SU-DHL-6 (cell line): ENCODE measurements at regions not wholly inside any gene's neighbourhood (a gene's known extent, or its start where the extent isn't known, plus 50 kb on each side); places are given as distances from the start of the nearest gene placed in this dataset.
A peak's percentile ranks its signal among the peaks of the same experiment; 100 is the strongest.

Experiments used
- H2AFZ ChIP-seq: fragments of 200-600 bp; sonication (generic); 2 replicates; pipeline ENCODE4 v1.6.1; 2014; ENCODE audit warnings: low read depth, mild to moderate bottlenecking, moderate library complexity, mixed read lengths, antibody characterized with exemption, low read length; ENCODE audit not compliant: severe bottlenecking
- H3F3A ChIP-seq: fragments of 200-600 bp; shearing (Covaris generic); 2 replicates; pipeline ENCODE4 v1.6.0; 2016; ENCODE audit warnings: antibody characterized with exemption, mild to moderate bottlenecking; ENCODE audit not compliant: insufficient read depth
- H3K27ac ChIP-seq: fragments of 200-600 bp; sonication (generic); 2 replicates; pipeline ENCODE4 v1.5.1; 2016; ENCODE audit warnings: low read depth, mild to moderate bottlenecking, low read length, moderate library complexity, mixed read lengths
- H3K27me3 ChIP-seq: fragments of 200-600 bp; sonication (generic), shearing (Covaris generic); 2 replicates; pipeline ENCODE4 v1.6.0; 2014; ENCODE audit warnings: mild to moderate bottlenecking, low read length
- H3K36me3 ChIP-seq: fragments of 200-600 bp; sonication (generic); 2 replicates; pipeline ENCODE4 v1.6.1; 2014; ENCODE audit warnings: mild to moderate bottlenecking, low read length, mixed read lengths
- H3K4me2 ChIP-seq: fragments of 300-600, 200-600 bp; shearing (Covaris generic), sonication (generic); 2 replicates; pipeline ENCODE4 v1.6.0; 2014; ENCODE audit warnings: low read length, low read depth, mild to moderate bottlenecking; ENCODE audit not compliant: poor library complexity, severe bottlenecking
- H3K4me3 ChIP-seq: fragments of 200-600 bp; sonication (generic); 2 replicates; pipeline ENCODE4 v1.5.1; 2014; ENCODE audit warnings: antibody characterized with exemption, low read length, mild to moderate bottlenecking, mixed read lengths; ENCODE audit not compliant: insufficient read depth, poor library complexity, severe bottlenecking
- H3K79me2 ChIP-seq: fragments of 200-600 bp; sonication (generic); 2 replicates; pipeline ENCODE4 v1.6.1; 2014; ENCODE audit warnings: mild to moderate bottlenecking, low read length, moderate library complexity; ENCODE audit not compliant: insufficient read depth
- H3K9ac ChIP-seq: fragments of 200-600 bp; sonication (generic); 2 replicates; pipeline ENCODE4 v1.7.0; 2014; ENCODE audit warnings: mild to moderate bottlenecking, low read length
- H3K9me2 ChIP-seq: fragments of 200-600 bp; sonication (generic); replicated peaks from 2 replicates; pipeline ENCODE4 v1.6.1; 2014; ENCODE audit warnings: low read length; ENCODE audit not compliant: insufficient read depth
- H3K9me3 ChIP-seq: fragments of 200-600 bp; sonication (generic); 2 replicates; pipeline ENCODE4 v1.6.1; 2014; ENCODE audit warnings: low read length, mixed read lengths; ENCODE audit not compliant: insufficient read depth
- H4K20me1 ChIP-seq: fragments of 200-600 bp; sonication (generic); 2 replicates; pipeline ENCODE4 v1.6.1; 2014; ENCODE audit warnings: low read depth, mild to moderate bottlenecking, antibody characterized with exemption, low read length, moderate library complexity, mixed read lengths
- CTCF ChIP-seq: fragments of 200-600 bp; sonication (generic); IDR thresholded peaks from one replicate; pipeline ENCODE4 v1.5.1; 2017; ENCODE audit warnings: antibody characterized with exemption, mild to moderate bottlenecking, low read length, moderate library complexity; ENCODE audit not compliant: insufficient read depth, poor library complexity, severe bottlenecking
- EZH2phosphoT487 ChIP-seq: fragments of 200-600 bp; sonication (generic), shearing (Covaris generic); conservative IDR thresholded peaks from 2 replicates; pipeline ENCODE4 v1.6.1; 2018; ENCODE audit warnings: mild to moderate bottlenecking, antibody characterized with exemption, low read length, moderate library complexity, mixed read lengths

- H3K9ac ChIP-seq: 0 out of 2 replicates have a peak overlapping the region, but pooled peaks have one; percentile 33
- no peak overlapping the region for H3K4me3 ChIP-seq
- no peaks in the 10 kb centered on the region for H3K27me3 ChIP-seq
- H3K9me3 ChIP-seq: no peaks in the 10 kb centered on the region
- no peak for TF ChIP-seq CTCF
- no peak for TF ChIP-seq EZH2phosphoT487
- H3K4me2 ChIP-seq: no peak overlapping the region
- H3K79me2 ChIP-seq: no peaks in the 10 kb centered on the region
- no peak overlapping the region for H3K27ac ChIP-seq
- no peaks in the 10 kb centered on the region for H3K36me3 ChIP-seq
- no peaks in the 10 kb centered on the region for H3F3A ChIP-seq
- no peaks in the 10 kb centered on the region for H3K9me2 ChIP-seq
- peak overlapping the region; percentile 21 for H2AFZ ChIP-seq
- H4K20me1 ChIP-seq: no peaks in the 10 kb centered on the region
These were observed 100.7 kb upstream of the KCNMB2 start for GRCh38 chr3:178435575-178435974.

GRCh38 chr3:178436773-178437172 lies 99.5 kb upstream of the KCNMB2 start:
- Histone ChIP-seq H4K20me1 (no peaks in the 10 kb centered on the region), H3K9me3 (no peaks in the 10 kb centered on the region), H3K36me3 (no peaks in the 10 kb centered on the region), H3K4me3 (no peak overlapping the region), H3K79me2 (no peaks in the 10 kb centered on the region), H3K27me3 (no peaks in the 10 kb centered on the region), H3K27ac (peak overlapping the region; percentile 58), H3F3A (no peaks in the 10 kb centered on the region), H3K9ac (peak overlapping the region; percentile 33), H2AFZ (peak overlapping the region; percentile 29), H3K4me2 (peak overlapping the region; percentile 46), H3K9me2 (no peaks in the 10 kb centered on the region)
- TF ChIP-seq CTCF: peak; percentile 57
- no peak for TF ChIP-seq EZH2phosphoT487

GRCh38 chr3:178437236-178437635 lies 99.0 kb upstream of the KCNMB2 start:
- Histone ChIP-seq H4K20me1 (no peaks in the 10 kb centered on the region), H3K4me3 (no peak overlapping the region), H3K9ac (peak overlapping the region; percentile 33), H3K9me2 (no peaks in the 10 kb centered on the region), H2AFZ (peak overlapping the region; percentile 29), H3F3A (no peaks in the 10 kb centered on the region), H3K9me3 (no peaks in the 10 kb centered on the region), H3K4me2 (peak overlapping the region; percentile 46), H3K79me2 (no peaks in the 10 kb centered on the region), H3K36me3 (no peaks in the 10 kb centered on the region), H3K27ac (peak overlapping the region; percentile 58), H3K27me3 (no peaks in the 10 kb centered on the region)
- TF ChIP-seq EZH2phosphoT487 (no peak), CTCF (no peak)

- Histone ChIP-seq H3K27ac (no peak overlapping the region), H2AFZ (no peak overlapping the region), H3K27me3 (no peaks in the 10 kb centered on the region), H3K9me3 (no peaks in the 10 kb centered on the region), H3K4me2 (no peak overlapping the region), H3K4me3 (no peak overlapping the region), H3K36me3 (no peaks in the 10 kb centered on the region), H4K20me1 (no peaks in the 10 kb centered on the region), H3F3A (no peaks in the 10 kb centered on the region), H3K9me2 (no peaks in the 10 kb centered on the region), H3K9ac (no peak overlapping the region), H3K79me2 (no peaks in the 10 kb centered on the region)
- no peak for TF ChIP-seq CTCF
These were observed 96.7 kb upstream of the KCNMB2 start for GRCh38 chr3:178439504-178439903.
